HepG2 (cell line): ENCODE measurements at regions not wholly inside any gene's neighbourhood (a gene's known extent, or its start where the extent isn't known, plus 50 kb on each side); places are given as distances from the start of the nearest gene placed in this dataset.

Source experiments
- ATAC-seq: fragments of 200-7000 bp; cut with Tn5 transposase; 3 replicates; pipeline ENCODE4 v1.9.1; 2020; ENCODE audit warnings: mild to moderate bottlenecking, moderate library complexity
- BruUV-seq: library from RNA; stranded (reverse); fragments of 400-500 nt; replicated peaks from 2 replicates; lab custom pipeline; 2021; lab: Mats Ljungman, UMichigan
- CTCF ChIA-PET: fragments of 300-600 bp; formaldehyde crosslinking; extraction: SDS; loops from one replicate; lab custom pipeline; 2021; ENCODE audit warnings: low total read pairs, inconsistent platforms, low intra/inter-chr PET ratio; lab: Yijun Ruan, JAX
- POLR2A ChIA-PET: fragments of 350-600 bp; sonication (Branson Sonifier 250); formaldehyde crosslinking; loops from one replicate; lab custom pipeline; 2020; ENCODE audit warnings: antibody characterized with exemption, inconsistent platforms; lab: Yijun Ruan, JAX
- DNase-seq: peaks from one replicate; pipeline ENCODE4 v3.0.0-alpha.2; 2015; ENCODE audit warnings: low spot score
- FAIRE-seq: peaks from 3 replicates; lab custom pipeline; 2011; peaks lifted over from hg19 to GRCh38; lab: Jason Lieb, UNC
- H2AFZ ChIP-seq: one replicate; pipeline ENCODE4 v1.6.1; 2011; ENCODE audit warnings: low read length, inconsistent platforms
- H3K27ac ChIP-seq: fragments of 300-600 bp; 3 replicates; pipeline ENCODE4 v1.8.0; 2011; ENCODE audit warnings: mixed run types, mild to moderate bottlenecking, mixed read lengths, low read length, inconsistent platforms; ENCODE audit not compliant: insufficient read depth; ENCODE audit errors: extremely low read length
- H3K27me3 ChIP-seq, 2 experiments: fragments of 200-600 bp in 1 of 2; 2 replicates in 1 of 2; 3 replicates in 1 of 2; pipeline versions ENCODE4 v1.6.0 to v1.8.0; 2011; ENCODE audit warnings: low read length in 2 of 2, mild to moderate bottlenecking in 2 of 2, moderate library complexity in 2 of 2, inconsistent platforms in 1 of 2; ENCODE audit not compliant: insufficient read depth in 2 of 2, control insufficient read depth in 1 of 2
- H3K36me3 ChIP-seq, 2 experiments: fragments of 200-600 bp in 1 of 2; replicated peaks in 1 of 2; 2 replicates in 1 of 2; 3 replicates in 1 of 2; pipeline versions ENCODE4 v1.5.1 to v1.8.0; 2011; ENCODE audit warnings: low read length in 2 of 2, inconsistent platforms in 1 of 2; ENCODE audit not compliant: insufficient read depth in 2 of 2, control insufficient read depth in 1 of 2
- H3K4me1 ChIP-seq: 2 replicates; pipeline ENCODE4 v1.5.1; 2012; ENCODE audit warnings: low read length, inconsistent platforms; ENCODE audit not compliant: insufficient read depth
- H3K4me2 ChIP-seq: 2 replicates; pipeline ENCODE4 v1.6.0; 2011; ENCODE audit warnings: low read depth, low read length, inconsistent platforms
- H3K4me3 ChIP-seq, 3 experiments: fragments of 200-600 bp in 1 of 3; sonication (generic), shearing (Covaris generic) in 1 of 3; replicated peaks in 1 of 3; 2 replicates each; pipeline ENCODE4 v1.5.1; 2011 to 2016; ENCODE audit warnings: low read length in 3 of 3, inconsistent platforms in 2 of 3, low read depth in 2 of 3, mild to moderate bottlenecking in 2 of 3, control low read depth in 1 of 3, mixed read lengths in 1 of 3; ENCODE audit not compliant: insufficient read depth in 1 of 3
- H3K79me2 ChIP-seq: one replicate; pipeline ENCODE4 v1.6.1; 2011; ENCODE audit warnings: low read length, inconsistent platforms; ENCODE audit not compliant: insufficient read depth
- H3K9ac ChIP-seq: 2 replicates; pipeline ENCODE4 v1.6.0; 2011; ENCODE audit warnings: mild to moderate bottlenecking, low read depth, low read length, inconsistent platforms; ENCODE audit not compliant: insufficient read depth
- H3K9me3 ChIP-seq: 2 replicates; pipeline ENCODE4 v1.5.1; 2012; ENCODE audit warnings: mild to moderate bottlenecking, low read length
- H4K20me1 ChIP-seq: 2 replicates; pipeline ENCODE4 v1.6.0; 2011; ENCODE audit warnings: inconsistent platforms, mild to moderate bottlenecking, low read length, moderate library complexity; ENCODE audit not compliant: insufficient read depth
- ATM ChIP-seq: fragments of 450-650 bp; IDR thresholded peaks from 2 replicates; pipeline ENCODE4 v1.7.1; 2017; ENCODE audit warnings: mild to moderate bottlenecking, borderline replicate concordance
- HCFC1 ChIP-seq: fragments of 150-350 bp; IDR thresholded peaks from 2 replicates; pipeline ENCODE4 v1.6.1; 2014; ENCODE audit warnings: low read depth, low read length
- HDAC1 ChIP-seq: sonication (generic); formaldehyde crosslinking; IDR thresholded peaks from 2 replicates; pipeline ENCODE4 v1.5.1; 2020; ENCODE audit warnings: mild to moderate bottlenecking, missing genetic modification reagents
- HNRNPL ChIP-seq: fragments of 200-400 bp; formaldehyde crosslinking; IDR thresholded peaks from 2 replicates; pipeline ENCODE4 v1.6.1; 2017; ENCODE audit warnings: mild to moderate bottlenecking, low read depth, low read length
- IRF9 ChIP-seq: sonication (generic); formaldehyde crosslinking; IDR thresholded peaks from 2 replicates; pipeline ENCODE4 v1.8.0; 2022; ENCODE audit warnings: missing genetic modification reagents, mild to moderate bottlenecking, borderline replicate concordance
- KMT2A ChIP-seq: sonication (generic); formaldehyde crosslinking; IDR thresholded peaks from 2 replicates; pipeline ENCODE4 v1.4.0; 2020; ENCODE audit warnings: missing genetic modification reagents
- SIN3B ChIP-seq: fragments of 150-350 bp; IDR thresholded peaks from 2 replicates; pipeline ENCODE4 v1.6.1; 2014; ENCODE audit warnings: low read length
- SP4 ChIP-seq: sonication (generic); formaldehyde crosslinking; IDR thresholded peaks from 2 replicates; pipeline ENCODE4 v1.8.1; 2023; ENCODE audit warnings: mild to moderate bottlenecking, missing genetic modification reagents
- YY1 ChIP-seq: IDR thresholded peaks from 2 replicates; pipeline ENCODE4 v1.6.1; 2011; ENCODE audit warnings: low read length, low read depth, moderate library complexity, mild to moderate bottlenecking; ENCODE audit not compliant: insufficient read depth, insufficient replicate concordance
- ZNF407 ChIP-seq: sonication (generic); formaldehyde crosslinking; IDR thresholded peaks from one replicate; pipeline ENCODE4 v1.5.1; 2020; ENCODE audit warnings: mild to moderate bottlenecking, missing genetic modification reagents; ENCODE audit errors: not compliant biosample characterization
- ZNF510 ChIP-seq: sonication (generic); formaldehyde crosslinking; IDR thresholded peaks from 2 replicates; pipeline ENCODE4 v1.4.0; 2020; ENCODE audit warnings: low read depth, mild to moderate bottlenecking, missing genetic modification reagents
- ZNF652 ChIP-seq: IDR thresholded peaks from 2 replicates; pipeline ENCODE4 v1.6.1; 2016; ENCODE audit warnings: low read depth, borderline replicate concordance
- in situ Hi-C: cut with HindIII; loops from 2 replicates; pipeline ENCODE4 v1.10.0; 2017; ENCODE audit warnings: low pct_unique_long_range_greater_than_20kb; ENCODE audit not compliant: extremely low pct_ligation_motif_present
- intact Hi-C: fragments of 100-400 bp; cut with micrococcal nuclease; formaldehyde crosslinking; loops from one replicate; pipeline ENCODE4 v1.10.0; 2022; ENCODE audit not compliant: unreplicated experiment

- no peaks in the 10 kb centered on the region for H3K79me2 ChIP-seq
- H3K4me1 ChIP-seq: no peaks in the 10 kb centered on the region
- intact Hi-C loops: no loop called here
- no peaks in the 10 kb centered on the region for H4K20me1 ChIP-seq
- in situ Hi-C loops: no loop called here
- no peak overlapping the region for H3K9ac ChIP-seq
- FAIRE-seq (no peak), DNase-seq (no peak), ATAC-seq (no peak)
- no peak overlapping the region for H3K27ac ChIP-seq
- H3K9me3 ChIP-seq: peaks cover 96% of the 10 kb centered on the region
- CTCF ChIA-PET: no interaction called here
- no peaks in the 10 kb centered on the region for H3K27me3 ChIP-seq
- H3K4me2 ChIP-seq: no peak overlapping the region
- H3K4me3 ChIP-seq: no peak overlapping the region
- H3K36me3 ChIP-seq: no peaks in the 10 kb centered on the region
- BruUV-seq: no TSS peak
- POLR2A ChIA-PET: no interaction called here
- H2AFZ ChIP-seq: no peak overlapping the region
- TF ChIP-seq KMT2A (CRISPR knock-in tag): no peak
- no peak for TF ChIP-seq IRF9
- TF ChIP-seq YY1: no peak
- no peak for TF ChIP-seq ZNF510 (CRISPR knock-in tag)
- no peak for TF ChIP-seq SIN3B
- no peak for TF ChIP-seq SP4 (CRISPR knock-in tag)
- TF ChIP-seq ATM: no peak
- no peak for TF ChIP-seq HNRNPL
- no peak for TF ChIP-seq ZNF652 (CRISPR knock-in tag)
- TF ChIP-seq ZNF407 (CRISPR knock-in tag): no peak
- TF ChIP-seq HDAC1 (CRISPR knock-in tag): no peak
- no peak for TF ChIP-seq HCFC1
These were observed 185.1 kb upstream of the CNTNAP5 start for GRCh38 chr2:123840016-123840415.
